Naive thymus-derived CD8-positive, alpha-beta T cell (primary cell): ENCODE measurements at regions not wholly inside any gene's neighbourhood (a gene's known extent, or its start where the extent isn't known, plus 50 kb on each side); places are given as distances from the start of the nearest gene placed in this dataset.

Source experiments
- ATAC-seq, 2 donors: fragments of 150-1000 bp; cut with Tn5 transposase in 1 of 2; sonication (Bioruptor Pico), chemical (Tn5 transposase) in 1 of 2; 1 replicate in 1 of 2; 2 replicates in 1 of 2; pipeline ENCODE4 v1.10.0; 2021; ENCODE audit warnings: mild to moderate bottlenecking in 2 of 2, moderate library complexity in 2 of 2
- POLR2A ChIA-PET: fragments of 350-600 bp; sonication (Branson Sonifier 250); formaldehyde crosslinking; loops from one replicate; lab custom pipeline; 2021; ENCODE audit warnings: antibody characterized with exemption; lab: Charles Lee
- DNase-seq, 10 donors: peaks; one replicate each; pipeline versions ENCODE4 v3.0.0 to v3.0.0-alpha.2; 2020 to 2022
- H3K27ac Mint-ChIP-seq, 10 donors: one replicate each; pipeline ENCODE4 v1.8.0; 2020 to 2022; ENCODE audit warnings: mild to moderate bottlenecking in 10 of 10, mixed read lengths in 10 of 10, moderate library complexity in 4 of 10, inconsistent platforms in 1 of 10
- H3K27me3 Mint-ChIP-seq, 5 donors: one replicate each; pipeline ENCODE4 v1.8.0; 2021 to 2022; ENCODE audit warnings: mixed read lengths in 5 of 5
- H3K36me3 Mint-ChIP-seq, 3 donors: one replicate each; pipeline ENCODE4 v1.8.0; 2020 to 2022; ENCODE audit warnings: mixed read lengths in 3 of 3, mild to moderate bottlenecking in 2 of 3, inconsistent platforms in 1 of 3
- H3K4me1 Mint-ChIP-seq, 4 donors: one replicate each; pipeline ENCODE4 v1.8.0; 2021 to 2022; ENCODE audit warnings: mixed read lengths in 4 of 4
- H3K4me3 Mint-ChIP-seq, 10 donors: one replicate each; pipeline ENCODE4 v1.8.0; 2020 to 2022; ENCODE audit warnings: mild to moderate bottlenecking in 10 of 10, mixed read lengths in 10 of 10, moderate library complexity in 6 of 10, inconsistent platforms in 1 of 10
- H3K9me3 Mint-ChIP-seq, 9 donors: one replicate each; pipeline ENCODE4 v1.8.0; 2020 to 2022; ENCODE audit warnings: mixed read lengths in 9 of 9, mild to moderate bottlenecking in 3 of 9, inconsistent platforms in 1 of 9, moderate library complexity in 1 of 9

- DNase-seq (no peak), ATAC-seq (no peak)
- Mint-ChIP-seq H3K9me3 (peaks cover 0 to 2% (median 0%) of the 10 kb centered on the region in 9 donors), H3K27ac (no peak overlapping the region), H3K27me3 (peaks cover 8 to 35% (median 15%) of the 10 kb centered on the region in 5 donors), H3K4me3 (no peak overlapping the region), H3K36me3 (no peaks in the 10 kb centered on the region), H3K4me1 (peaks cover under 1 to 12% (median 10%) of the 10 kb centered on the region in 4 donors)
- POLR2A ChIA-PET = no interaction called here
Measured at GRCh38 chr2:199680482-199680881, 170.5 kb downstream of the FTCDNL1 start.

DNA sequence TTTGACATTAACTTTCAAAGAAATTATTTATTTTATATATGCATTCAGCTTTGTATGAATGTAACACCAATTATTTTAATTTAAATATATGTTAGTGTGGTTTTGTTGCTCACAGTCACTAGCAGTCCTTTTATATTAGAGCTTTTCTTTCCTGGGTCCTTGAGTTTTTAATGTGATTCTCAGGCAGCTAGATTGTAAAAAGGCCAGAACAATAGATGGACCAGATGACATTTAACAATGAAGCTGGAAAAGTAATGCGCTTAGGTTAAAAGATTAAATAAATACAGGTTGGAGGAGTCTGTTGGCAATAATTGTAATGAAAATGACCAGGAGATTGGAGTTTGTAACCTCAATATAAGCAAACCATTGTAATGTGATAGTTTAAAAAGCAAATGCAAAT lies 171.1 kb downstream of the FTCDNL1 start:
- Mint-ChIP-seq H3K36me3 (no peaks in the 10 kb centered on the region), H3K9me3 (peaks cover 0 to 2% (median 0%) of the 10 kb centered on the region in 9 donors), H3K4me3 (no peak overlapping the region), H3K27me3 (peaks cover 8 to 35% (median 15%) of the 10 kb centered on the region in 5 donors), H3K27ac (no peak overlapping the region), H3K4me1 (peaks cover 0 to 6% (median 4%) of the 10 kb centered on the region in 4 donors)
- ATAC-seq (no peak), DNase-seq (no peak)
- POLR2A ChIA-PET = no interaction called here

DNA sequence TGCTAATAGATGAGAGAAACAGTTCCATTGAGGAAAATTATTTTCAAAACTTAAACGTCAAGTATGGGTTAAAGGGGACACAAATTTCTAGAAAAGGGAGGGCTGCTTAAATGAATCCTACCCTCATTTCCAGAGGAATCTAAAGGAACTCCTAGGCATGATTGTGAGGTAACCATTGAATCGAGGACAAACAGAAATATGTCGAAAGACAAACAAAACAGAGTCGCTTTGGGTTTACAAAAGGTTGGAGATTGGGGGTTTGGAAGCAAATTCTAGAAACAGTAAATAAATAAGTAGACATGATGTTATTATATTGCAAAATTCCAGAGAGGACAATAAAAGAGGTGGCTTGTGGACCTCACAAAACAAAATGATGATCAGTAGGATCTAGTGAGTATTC lies 173.1 kb downstream of the FTCDNL1 start:
- Mint-ChIP-seq H3K36me3 (no peaks in the 10 kb centered on the region), H3K4me3 (no peak overlapping the region), H3K27ac (no peak overlapping the region), H3K9me3 (peaks cover 0 to 2% (median 0%) of the 10 kb centered on the region in 9 donors), H3K27me3 (peaks cover 8 to 38% (median 15%) of the 10 kb centered on the region in 5 donors), H3K4me1 (no peaks in the 10 kb centered on the region)
- no peak for DNase-seq
- POLR2A ChIA-PET = no interaction called here
- no peak for ATAC-seq

DNA sequence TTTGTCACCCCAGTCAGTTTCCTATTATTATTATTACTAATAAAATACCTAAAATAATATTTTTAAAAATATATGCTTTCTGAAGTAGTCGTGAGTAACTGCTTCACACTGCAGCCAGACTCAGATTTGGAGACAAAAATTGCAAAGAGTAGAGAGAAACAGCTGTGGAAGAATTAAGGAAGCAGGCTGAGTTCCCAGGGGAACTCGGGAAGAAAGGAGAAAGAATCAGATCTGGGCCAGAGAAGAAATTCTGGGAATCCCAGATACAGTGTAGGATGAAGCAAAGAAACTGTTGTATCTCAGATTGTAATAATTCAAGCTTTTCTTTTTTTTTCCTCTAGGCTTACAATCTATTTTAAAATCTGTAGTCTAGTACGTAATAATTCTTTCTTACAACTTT lies 182.3 kb downstream of the FTCDNL1 start:
- H3K36me3 Mint-ChIP-seq = no peaks in the 10 kb centered on the region
- POLR2A ChIA-PET = no interaction called here
- H3K4me1 Mint-ChIP-seq = no peaks in the 10 kb centered on the region
- H3K4me3 Mint-ChIP-seq = no peak overlapping the region
- peaks cover 4 to 30% (median 8%) of the 10 kb centered on the region in 5 donors for H3K27me3 Mint-ChIP-seq
- no peak for ATAC-seq
- peaks cover 0 to 2% (median 0%) of the 10 kb centered on the region in 9 donors for H3K9me3 Mint-ChIP-seq
- no peak overlapping the region for H3K27ac Mint-ChIP-seq
- no peak for DNase-seq

DNA sequence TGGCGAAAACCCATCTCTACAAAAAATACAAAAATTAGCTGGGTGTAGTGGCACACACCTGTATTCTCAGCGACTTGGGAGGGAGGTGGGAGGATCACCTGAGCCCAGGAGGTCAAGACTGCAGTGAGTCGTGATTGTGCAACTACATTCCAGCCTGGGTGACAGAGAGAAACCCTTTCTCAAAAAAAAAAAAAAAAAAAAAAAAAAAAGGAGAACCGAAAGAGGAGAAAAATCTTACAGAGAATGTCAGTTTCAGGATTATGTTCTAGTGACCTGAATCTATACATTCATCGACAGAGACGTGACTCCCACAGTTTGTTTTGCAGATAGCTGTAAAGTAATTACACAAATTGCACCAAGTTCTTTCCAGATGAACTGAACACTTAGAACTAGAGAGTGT lies 187.8 kb downstream of the FTCDNL1 start:
- POLR2A ChIA-PET = no interaction called here
- Mint-ChIP-seq H3K36me3 (peaks cover 0 to 4% (median under 1%) of the 10 kb centered on the region in 3 donors), H3K4me3 (no peak overlapping the region), H3K27ac (no peak overlapping the region), H3K27me3 (peaks cover 13 to 24% (median 20%) of the 10 kb centered on the region in 5 donors), H3K9me3 (peaks cover 0 to 14% (median 3%) of the 10 kb centered on the region in 9 donors), H3K4me1 (peaks cover 0 to 2% (median 0%) of the 10 kb centered on the region in 4 donors)
- DNase-seq = no peak
- no peak for ATAC-seq

DNA sequence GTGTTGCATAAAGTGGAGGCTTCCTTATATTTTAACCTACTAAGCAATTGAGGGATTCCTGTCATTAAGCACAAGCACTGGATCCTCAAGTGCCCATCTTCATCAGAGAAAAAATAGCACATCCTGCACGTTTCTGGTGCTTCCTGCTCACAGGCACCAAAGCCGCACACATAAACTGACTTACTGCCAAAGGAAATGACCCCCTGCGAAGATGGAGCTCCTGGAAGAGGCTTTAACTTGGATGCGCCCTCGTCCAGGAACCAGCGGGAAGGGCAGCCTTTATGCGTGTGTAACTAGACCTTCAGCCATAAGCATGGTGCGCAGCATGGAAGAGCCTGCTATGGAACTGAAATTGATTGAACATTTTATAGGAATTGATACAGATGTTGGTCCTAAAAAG lies 188.7 kb downstream of the FTCDNL1 start:
- POLR2A ChIA-PET = no interaction called here
- Mint-ChIP-seq H3K36me3 (peaks cover 4 to 13% (median 6%) of the 10 kb centered on the region in 3 donors), H3K9me3 (peaks cover 0 to 23% (median 11%) of the 10 kb centered on the region in 9 donors), H3K4me3 (no peak overlapping the region), H3K27ac (no peak overlapping the region), H3K27me3 (peaks cover 21 to 33% (median 28%) of the 10 kb centered on the region in 5 donors), H3K4me1 (peaks cover 0 to 2% (median 0%) of the 10 kb centered on the region in 4 donors)
- no peak for ATAC-seq
- DNase-seq = no peak

DNA sequence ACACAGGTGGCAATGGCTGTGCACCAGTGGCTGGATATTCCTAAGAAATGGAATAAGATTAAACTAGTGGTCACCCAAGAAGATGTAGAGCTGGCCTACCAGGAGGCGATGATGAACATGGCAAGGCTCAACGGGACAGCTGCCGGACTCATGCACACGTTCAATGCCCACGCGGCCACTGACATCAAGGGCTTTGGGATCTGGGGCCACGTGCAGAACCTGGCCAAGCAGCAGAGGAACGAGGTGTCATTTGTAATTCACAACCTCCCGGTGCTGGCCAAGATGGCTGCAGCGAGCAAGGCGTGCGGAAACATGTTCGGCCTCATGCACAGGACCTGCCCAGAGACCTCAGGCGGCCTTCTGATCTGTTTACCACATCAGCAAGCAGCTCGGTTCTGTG lies 190.8 kb downstream of the FTCDNL1 start:
- H3K36me3 Mint-ChIP-seq = peaks cover 7 to 27% (median 8%) of the 10 kb centered on the region in 3 donors
- DNase-seq (no peak), ATAC-seq (no peak)
- no peak overlapping the region for H3K27ac Mint-ChIP-seq
- peaks cover 0 to 2% (median 0%) of the 10 kb centered on the region in 4 donors for H3K4me1 Mint-ChIP-seq
- H3K9me3 Mint-ChIP-seq = peaks cover 12 to 44% (median 26%) of the 10 kb centered on the region in 9 donors
- POLR2A ChIA-PET = no interaction called here
- peaks cover 25 to 39% (median 30%) of the 10 kb centered on the region in 5 donors for H3K27me3 Mint-ChIP-seq
- H3K4me3 Mint-ChIP-seq = no peak overlapping the region

GRCh38 chr2:199659207-199659606 lies 191.8 kb downstream of the FTCDNL1 start:
- ATAC-seq (no peak), DNase-seq (no peak)
- peaks cover 12 to 51% (median 28%) of the 10 kb centered on the region in 9 donors for H3K9me3 Mint-ChIP-seq
- H3K27ac Mint-ChIP-seq = no peak overlapping the region
- H3K4me1 Mint-ChIP-seq = peaks cover 0 to 2% (median 0%) of the 10 kb centered on the region in 4 donors
- H3K27me3 Mint-ChIP-seq = peaks cover 25 to 41% (median 30%) of the 10 kb centered on the region in 5 donors
- H3K4me3 Mint-ChIP-seq = peak overlapping the region in 1 of 10 donors; percentile 6
- POLR2A ChIA-PET = interaction anchor here (0.6 kb wide), 1 partner anchor 8 kb away, joined by 3 read pairs; no protein-coding TSS in a partner anchor
- peaks cover 7 to 30% (median 8%) of the 10 kb centered on the region in 3 donors for H3K36me3 Mint-ChIP-seq

- no peak overlapping the region for H3K4me3 Mint-ChIP-seq
- H3K27me3 Mint-ChIP-seq = peaks cover 0 to 23% (median 15%) of the 10 kb centered on the region in 5 donors
- H3K36me3 Mint-ChIP-seq = peaks cover 0 to 7% (median 0%) of the 10 kb centered on the region in 3 donors
- H3K4me1 Mint-ChIP-seq = no peaks in the 10 kb centered on the region
- POLR2A ChIA-PET = no interaction called here
- H3K9me3 Mint-ChIP-seq = peaks cover 0 to 16% (median 4%) of the 10 kb centered on the region in 9 donors
- no peak for ATAC-seq
- H3K27ac Mint-ChIP-seq = no peak overlapping the region
- DNase-seq = no peak
Measured at GRCh38 chr2:199646439-199646838, 188.7 kb upstream of the SATB2 start.

DNA sequence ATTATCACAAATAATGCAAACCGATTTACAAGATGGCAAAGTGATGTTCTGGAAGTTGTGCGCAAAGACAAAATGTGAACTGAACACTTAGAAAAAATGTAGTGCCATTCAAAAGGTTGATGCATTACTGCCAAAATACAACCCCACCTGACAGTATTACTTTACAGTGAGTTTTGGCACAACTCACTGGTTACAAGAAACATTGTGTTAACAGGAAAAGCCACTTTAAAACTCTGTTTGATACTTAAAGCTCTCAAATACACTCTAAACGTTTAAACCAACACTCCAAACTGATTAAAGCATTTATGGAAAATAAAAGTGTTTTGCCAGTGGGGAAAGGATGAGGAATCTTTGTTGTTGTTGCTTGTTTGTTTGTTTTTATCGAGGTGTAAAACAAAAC lies 173.4 kb upstream of the SATB2 start:
- Mint-ChIP-seq H3K27ac (no peak overlapping the region), H3K9me3 (no peaks in the 10 kb centered on the region), H3K4me1 (no peaks in the 10 kb centered on the region), H3K27me3 (peaks cover 0 to 4% (median 3%) of the 10 kb centered on the region in 5 donors), H3K36me3 (no peaks in the 10 kb centered on the region), H3K4me3 (no peak overlapping the region)
- POLR2A ChIA-PET = no interaction called here
- DNase-seq = no peak
- no peak for ATAC-seq

GRCh38 chr2:199629301-199629700 lies 171.6 kb upstream of the SATB2 start:
- DNase-seq (no peak), ATAC-seq (no peak)
- H3K9me3 Mint-ChIP-seq = no peaks in the 10 kb centered on the region
- H3K36me3 Mint-ChIP-seq = no peaks in the 10 kb centered on the region
- H3K4me1 Mint-ChIP-seq = no peaks in the 10 kb centered on the region
- H3K27me3 Mint-ChIP-seq = peaks cover 3 to 17% (median 8%) of the 10 kb centered on the region in 5 donors
- H3K4me3 Mint-ChIP-seq = no peak overlapping the region
- POLR2A ChIA-PET = no interaction called here
- no peak overlapping the region for H3K27ac Mint-ChIP-seq

DNA sequence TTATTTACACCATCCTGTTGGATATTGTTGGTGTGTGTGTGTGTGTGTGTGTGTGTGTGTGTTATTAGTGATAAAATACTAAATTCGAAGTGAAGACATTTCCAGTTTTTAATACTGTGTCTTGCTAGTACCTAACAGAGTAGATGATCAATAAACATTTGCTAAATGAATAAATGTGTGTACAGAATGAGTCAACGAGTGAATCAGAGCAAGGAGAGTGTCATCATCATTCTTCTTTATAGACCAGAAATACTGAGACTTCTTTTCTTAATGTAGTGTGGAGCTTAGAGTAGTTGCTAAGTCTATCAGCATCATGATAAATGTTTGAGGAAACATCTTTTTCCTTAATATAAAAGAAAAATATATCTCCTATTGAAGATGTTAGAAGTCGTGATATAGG lies 169.7 kb upstream of the SATB2 start:
- POLR2A ChIA-PET = no interaction called here
- Mint-ChIP-seq H3K36me3 (no peaks in the 10 kb centered on the region), H3K27ac (no peak overlapping the region), H3K27me3 (peaks cover 3 to 17% (median 8%) of the 10 kb centered on the region in 5 donors), H3K4me3 (no peak overlapping the region), H3K9me3 (no peaks in the 10 kb centered on the region), H3K4me1 (no peaks in the 10 kb centered on the region)
- ATAC-seq = no peak
- DNase-seq = no peak

- POLR2A ChIA-PET = no interaction called here
Measured at GRCh38 chr2:199624958-199625357, 167.2 kb upstream of the SATB2 start.

More at GRCh38 chr2:199624958-199625357, 167.2 kb upstream of the SATB2 start:
- Mint-ChIP-seq H3K27ac (no peak overlapping the region), H3K27me3 (peaks cover 4 to 27% (median 8%) of the 10 kb centered on the region in 5 donors), H3K4me3 (no peak overlapping the region), H3K9me3 (no peaks in the 10 kb centered on the region), H3K36me3 (no peaks in the 10 kb centered on the region), H3K4me1 (no peaks in the 10 kb centered on the region)
- DNase-seq = no peak
- no peak for ATAC-seq
